ENCODE measurements at regions not wholly inside any gene's neighbourhood (a gene's known extent, or its start where the extent isn't known, plus 50 kb on each side); places are given as distances from the start of the nearest gene placed in this dataset.

- no peak for DNase-seq (ENCODE audit: insufficient read length, low spot score)
- peak; percentile 79 for FAIRE-seq
- TF ChIP-seq CTCF (IDR thresholded peaks at IDR 0.05; ENCODE audit: insufficient read depth, missing control alignments): no peak
Observed at GRCh38 chr9:107147134-107147533, 135.9 kb upstream of the RAD23B start.

GRCh38 chr9:107148216-107148615 lies 134.9 kb upstream of the RAD23B start:
- no peak for FAIRE-seq
- DNase-seq (ENCODE audit: insufficient read length, low spot score): no peak
- TF ChIP-seq CTCF (IDR thresholded peaks at IDR 0.05; ENCODE audit: insufficient read depth, missing control alignments): no peak

- no peak for TF ChIP-seq CTCF (IDR thresholded peaks at IDR 0.05; ENCODE audit: insufficient read depth, missing control alignments)
- DNase-seq (ENCODE audit: insufficient read length, low spot score): no peak
- FAIRE-seq: no peak
Observed at GRCh38 chr9:107149756-107150155, 133.3 kb upstream of the RAD23B start.

GRCh38 chr9:107153336-107153735 lies 129.7 kb upstream of the RAD23B start:
- no peak for TF ChIP-seq CTCF (IDR thresholded peaks at IDR 0.05; ENCODE audit: insufficient read depth, missing control alignments)
- no peak for FAIRE-seq
- DNase-seq (ENCODE audit: insufficient read length, low spot score): no peak

- no peak for TF ChIP-seq CTCF (IDR thresholded peaks at IDR 0.05; ENCODE audit: insufficient read depth, missing control alignments)
- FAIRE-seq (no peak), DNase-seq (ENCODE audit: insufficient read length, low spot score) (no peak)
Observed at GRCh38 chr9:107154291-107154690, 128.8 kb upstream of the RAD23B start.

- DNase-seq (ENCODE audit: insufficient read length, low spot score) (no peak), FAIRE-seq (no peak)
- no peak for TF ChIP-seq CTCF (IDR thresholded peaks at IDR 0.05; ENCODE audit: insufficient read depth, missing control alignments)
Observed at GRCh38 chr9:107154766-107155165, 128.3 kb upstream of the RAD23B start.

GRCh38 chr9:107155244-107155817 lies 127.7 kb upstream of the RAD23B start:
- DNase-seq (ENCODE audit: insufficient read length, low spot score) (no peak), FAIRE-seq (no peak)
- TF ChIP-seq CTCF (IDR thresholded peaks at IDR 0.05; ENCODE audit: insufficient read depth, missing control alignments): no peak

Data from D721Med (cell line).